HFFc6 (cell line): ENCODE measurements at regions not wholly inside any gene's neighbourhood (a gene's known extent, or its start where the extent isn't known, plus 50 kb on each side); places are given as distances from the start of the nearest gene placed in this dataset.

Experiments
- DNase-seq: peaks from one replicate; pipeline ENCODE4 v3.0.0-alpha.2; 2018
- H3K27ac Mint-ChIP-seq: 2 replicates; pipeline ENCODE4 v1.8.0; 2020; ENCODE audit warnings: mild to moderate bottlenecking, mixed read lengths
- H3K27me3 Mint-ChIP-seq: 2 replicates; pipeline ENCODE4 v1.8.0; 2021; ENCODE audit warnings: mild to moderate bottlenecking, moderate library complexity, mixed read lengths; ENCODE audit not compliant: insufficient read depth
- H3K36me3 Mint-ChIP-seq: 2 replicates; pipeline ENCODE4 v1.8.0; 2021; ENCODE audit warnings: low read depth, mixed read lengths
- H3K4me1 Mint-ChIP-seq: 2 replicates; pipeline ENCODE4 v1.8.0; 2020; ENCODE audit warnings: low read depth, mixed read lengths
- H3K4me3 Mint-ChIP-seq: 2 replicates; pipeline ENCODE4 v1.8.0; 2020; ENCODE audit warnings: mild to moderate bottlenecking, moderate library complexity, mixed read lengths
- H3K9me3 Mint-ChIP-seq: 2 replicates; pipeline ENCODE4 v1.8.0; 2020; ENCODE audit warnings: mild to moderate bottlenecking, mixed read lengths
- TF ChIP-seq, protein P1 (sequence below): fragments of 200-600 bp; sonication (generic); IDR thresholded peaks from 2 replicates; pipeline ENCODE4 v1.5.0; 2021; ENCODE audit warnings: antibody characterized with exemption, mild to moderate bottlenecking

DNA sequence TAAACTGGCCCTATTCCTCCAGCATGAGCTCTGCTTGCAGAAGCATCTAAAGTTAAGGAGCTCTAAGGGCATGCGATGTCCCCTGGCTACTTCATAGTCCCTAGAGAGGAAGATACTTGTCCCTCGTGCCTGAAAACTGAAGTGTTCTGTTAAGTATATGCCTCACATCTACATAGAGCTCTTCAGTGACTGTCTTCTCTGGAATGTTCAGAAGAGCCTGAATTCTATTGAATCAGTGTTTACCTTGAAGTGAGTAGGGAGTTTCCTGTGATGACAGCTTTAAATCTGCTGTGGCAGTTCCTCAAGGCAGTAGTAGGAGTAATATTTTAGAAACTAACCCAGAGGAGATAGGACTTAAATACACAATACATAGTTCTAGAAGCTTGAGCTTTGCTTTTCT is 111.2 kb downstream of the ZNF518B start:
- peak overlapping the region; percentile 58; the same call in 1 of the 2 replicates for H3K27ac Mint-ChIP-seq
- H3K36me3 Mint-ChIP-seq: no peaks in the 10 kb centered on the region
- peak; percentile 49 for DNase-seq
- no peak overlapping the region for H3K4me3 Mint-ChIP-seq
- TF ChIP-seq, protein P1, sequence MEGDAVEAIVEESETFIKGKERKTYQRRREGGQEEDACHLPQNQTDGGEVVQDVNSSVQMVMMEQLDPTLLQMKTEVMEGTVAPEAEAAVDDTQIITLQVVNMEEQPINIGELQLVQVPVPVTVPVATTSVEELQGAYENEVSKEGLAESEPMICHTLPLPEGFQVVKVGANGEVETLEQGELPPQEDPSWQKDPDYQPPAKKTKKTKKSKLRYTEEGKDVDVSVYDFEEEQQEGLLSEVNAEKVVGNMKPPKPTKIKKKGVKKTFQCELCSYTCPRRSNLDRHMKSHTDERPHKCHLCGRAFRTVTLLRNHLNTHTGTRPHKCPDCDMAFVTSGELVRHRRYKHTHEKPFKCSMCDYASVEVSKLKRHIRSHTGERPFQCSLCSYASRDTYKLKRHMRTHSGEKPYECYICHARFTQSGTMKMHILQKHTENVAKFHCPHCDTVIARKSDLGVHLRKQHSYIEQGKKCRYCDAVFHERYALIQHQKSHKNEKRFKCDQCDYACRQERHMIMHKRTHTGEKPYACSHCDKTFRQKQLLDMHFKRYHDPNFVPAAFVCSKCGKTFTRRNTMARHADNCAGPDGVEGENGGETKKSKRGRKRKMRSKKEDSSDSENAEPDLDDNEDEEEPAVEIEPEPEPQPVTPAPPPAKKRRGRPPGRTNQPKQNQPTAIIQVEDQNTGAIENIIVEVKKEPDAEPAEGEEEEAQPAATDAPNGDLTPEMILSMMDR: no peak
- H3K4me1 Mint-ChIP-seq: peaks cover 35% of the 10 kb centered on the region
- no peaks in the 10 kb centered on the region for H3K9me3 Mint-ChIP-seq
- H3K27me3 Mint-ChIP-seq: peaks cover 8% of the 10 kb centered on the region

GRCh38 chr4:10345381-10345784 is 111.8 kb downstream of the ZNF518B start:
- DNase-seq: no peak
- Mint-ChIP-seq H3K27me3 (peaks cover 9% of the 10 kb centered on the region), H3K4me1 (peaks cover 35% of the 10 kb centered on the region), H3K4me3 (no peak overlapping the region), H3K27ac (no peak overlapping the region), H3K36me3 (no peaks in the 10 kb centered on the region), H3K9me3 (no peaks in the 10 kb centered on the region)
- TF ChIP-seq, protein P1: no peak

DNA sequence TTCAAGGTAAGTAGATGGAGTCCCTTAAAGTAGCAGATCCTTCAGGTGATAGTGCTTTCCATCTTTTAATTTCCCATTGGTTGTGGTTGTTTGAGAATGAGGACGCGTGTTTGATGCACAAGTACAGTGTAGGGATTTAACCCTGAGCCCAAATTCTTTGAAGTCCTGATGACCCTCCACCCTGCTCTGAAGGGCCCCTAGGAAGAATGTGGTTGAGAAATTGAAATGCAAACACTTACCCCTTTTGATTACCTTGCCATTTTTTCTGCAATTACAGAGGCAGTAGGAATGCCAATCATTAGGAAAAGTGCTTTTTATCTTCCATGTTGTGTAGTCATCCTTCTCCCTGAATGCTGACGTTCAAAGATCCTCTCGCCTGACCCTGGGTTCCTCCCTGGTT is 112.4 kb downstream of the ZNF518B start:
- no peak overlapping the region for H3K27ac Mint-ChIP-seq
- no peaks in the 10 kb centered on the region for H3K36me3 Mint-ChIP-seq
- H3K4me3 Mint-ChIP-seq: no peak overlapping the region
- no peaks in the 10 kb centered on the region for H3K9me3 Mint-ChIP-seq
- TF ChIP-seq, protein P1: no peak
- no peak for DNase-seq
- H3K27me3 Mint-ChIP-seq: peaks cover 9% of the 10 kb centered on the region
- H3K4me1 Mint-ChIP-seq: peaks cover 35% of the 10 kb centered on the region

DNA sequence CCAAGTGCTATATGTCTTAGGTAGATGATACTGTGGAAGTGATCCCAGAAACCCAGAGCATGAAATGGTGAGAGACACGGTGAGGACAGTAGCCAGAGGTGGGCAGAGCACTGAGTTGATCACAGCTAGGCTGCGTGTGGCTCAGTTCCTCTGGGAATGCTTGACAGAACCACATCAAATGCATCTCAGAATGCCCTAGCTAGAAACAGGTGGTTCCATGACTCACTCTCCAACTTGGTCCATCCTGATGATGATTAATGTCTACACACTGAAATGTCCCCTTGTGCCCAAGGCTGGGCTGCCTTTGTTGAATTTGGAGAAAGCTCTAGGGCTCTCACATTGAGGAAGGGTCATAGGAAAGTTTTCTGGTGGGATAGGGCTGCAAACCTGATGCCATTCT is 113.6 kb downstream of the ZNF518B start:
- H3K27me3 Mint-ChIP-seq: peaks cover 3% of the 10 kb centered on the region; the same call in 1 of the 2 replicates
- H3K4me3 Mint-ChIP-seq: no peak overlapping the region
- DNase-seq: no peak
- 0 out of 2 replicates have a peak, but pooled peaks cover 2% of the 10 kb centered on the region for H3K36me3 Mint-ChIP-seq
- H3K9me3 Mint-ChIP-seq: no peaks in the 10 kb centered on the region
- peaks cover 35% of the 10 kb centered on the region for H3K4me1 Mint-ChIP-seq
- H3K27ac Mint-ChIP-seq: no peak overlapping the region
- TF ChIP-seq, protein P1: no peak

- no peak for DNase-seq
- H3K4me1 Mint-ChIP-seq: peaks cover 36% of the 10 kb centered on the region
- 0 out of 2 replicates have a peak, but pooled peaks cover 5% of the 10 kb centered on the region for H3K36me3 Mint-ChIP-seq
- peaks cover 3% of the 10 kb centered on the region; the same call in 1 of the 2 replicates for H3K27me3 Mint-ChIP-seq
- TF ChIP-seq, protein P1: no peak
- H3K4me3 Mint-ChIP-seq: no peak overlapping the region
- no peak overlapping the region for H3K27ac Mint-ChIP-seq
- no peaks in the 10 kb centered on the region for H3K9me3 Mint-ChIP-seq
Measured at GRCh38 chr4:10342866-10343265, 114.4 kb downstream of the ZNF518B start.

DNA sequence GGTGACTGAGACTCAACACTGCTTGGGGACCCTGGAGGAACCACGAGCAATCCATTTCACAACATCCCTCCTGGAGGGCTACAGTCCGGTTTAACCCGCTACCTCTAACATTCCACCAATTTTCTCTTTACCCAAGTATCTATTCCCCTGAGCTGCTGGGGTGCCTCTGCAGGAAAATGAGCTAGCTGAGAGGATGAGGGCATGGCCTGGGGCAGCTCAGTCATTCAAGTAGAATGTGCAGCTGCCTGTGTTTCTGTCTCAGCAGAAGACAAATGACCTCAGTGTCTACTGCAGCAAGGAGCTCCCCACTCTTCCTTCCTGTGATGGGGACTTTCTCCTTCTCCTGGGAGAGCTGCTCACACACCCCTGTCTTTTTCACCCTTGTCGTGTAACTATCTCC is 120.8 kb downstream of the ZNF518B start:
- Mint-ChIP-seq H3K4me1 (peaks cover 45% of the 10 kb centered on the region), H3K27me3 (peaks cover 4% of the 10 kb centered on the region; the same call in 1 of the 2 replicates), H3K4me3 (peak overlapping the region; percentile 53), H3K36me3 (0 out of 2 replicates have a peak, but pooled peaks cover 5% of the 10 kb centered on the region), H3K27ac (peak overlapping the region; percentile 43), H3K9me3 (no peaks in the 10 kb centered on the region)
- TF ChIP-seq, protein P1: no peak
- DNase-seq: peak; percentile 86
